IMR-90 (cell line): ENCODE measurements at regions not wholly inside any gene's neighbourhood (a gene's known extent, or its start where the extent isn't known, plus 50 kb on each side); places are given as distances from the start of the nearest gene placed in this dataset.

Experiments
- CTCF ChIP-seq: conservative IDR thresholded peaks from 2 replicates; pipeline ENCODE4 v1.5.1; 2012; ENCODE audit warnings: mild to moderate bottlenecking, low read depth, low read length, improper control_type of control experiment
- POLR2A ChIP-seq: IDR thresholded peaks from 2 replicates; pipeline ENCODE4 v1.6.1; 2012; ENCODE audit warnings: mild to moderate bottlenecking, low read depth, low read length
- SMC3 ChIP-seq: fragments of 150-350 bp; IDR thresholded peaks from 2 replicates; pipeline ENCODE4 v1.6.1; 2016; ENCODE audit warnings: low read depth, mild to moderate bottlenecking, antibody characterized with exemption, low read length, moderate library complexity

- TF ChIP-seq CTCF: no peak
- TF ChIP-seq SMC3: no peak
- TF ChIP-seq POLR2A: no peak
These were observed 79.3 kb downstream of the ARF6 start for GRCh38 chr14:49972131-49972671.
